H1 (cell line): ENCODE measurements at regions not wholly inside any gene's neighbourhood (a gene's known extent, or its start where the extent isn't known, plus 50 kb on each side); places are given as distances from the start of the nearest gene placed in this dataset.

Experiments used
- CHD2 ChIP-seq: IDR thresholded peaks from 2 replicates; pipeline ENCODE4 v1.6.1; 2012; ENCODE audit warnings: low read length, improper control_type of control experiment
- CHD7 ChIP-seq: fragments of 300-600 bp; sonication (generic); IDR thresholded peaks from 2 replicates; pipeline ENCODE4 v1.7.1; 2012; ENCODE audit warnings: low read length, moderate library complexity, mild to moderate bottlenecking, inconsistent platforms; ENCODE audit not compliant: insufficient replicate concordance
- HDAC6 ChIP-seq: IDR thresholded peaks from one replicate; pipeline ENCODE4 v1.7.1; 2012; ENCODE audit warnings: low read depth, mild to moderate bottlenecking, inconsistent platforms, low read length, moderate library complexity

GRCh38 chr13:34243403-34243802 lies 425.5 kb downstream of the RFC3 start (continued):
- TF ChIP-seq CHD7 (no peak), CHD2 (no peak), HDAC6 (no peak)
